Lower lobe of right lung (tissue), 2 donors: ENCODE measurements at regions not wholly inside any gene's neighbourhood (a gene's known extent, or its start where the extent isn't known, plus 50 kb on each side); places are given as distances from the start of the nearest gene placed in this dataset.

ENCODE experiments used
- ATAC-seq, 2 donors: fragments of 200-7000 bp; cut with Tn5 transposase; one replicate each; pipeline ENCODE4 v1.9.1; 2020 to 2022; ENCODE audit warnings: mild to moderate bottlenecking in 2 of 2, moderate library complexity in 2 of 2
- DNase-seq: peaks from one replicate; pipeline ENCODE4 v3.0.0-alpha.2; 2020
- H3K27ac ChIP-seq: fragments of 200-600 bp; one replicate; pipeline ENCODE4 v1.8.0; 2022
- H3K27me3 ChIP-seq: fragments of 200-600 bp; one replicate; pipeline ENCODE4 v1.8.0; 2022; ENCODE audit warnings: low read depth
- H3K36me3 ChIP-seq: fragments of 200-600 bp; one replicate; pipeline ENCODE4 v1.8.0; 2022; ENCODE audit warnings: mild to moderate bottlenecking
- H3K4me1 ChIP-seq: fragments of 200-600 bp; one replicate; pipeline ENCODE4 v1.8.0; 2022
- H3K4me3 ChIP-seq: fragments of 200-600 bp; one replicate; pipeline ENCODE4 v1.8.0; 2022; ENCODE audit warnings: mild to moderate bottlenecking
- H3K9me3 ChIP-seq: fragments of 200-600 bp; one replicate; pipeline ENCODE4 v1.8.0; 2022
- intact Hi-C: fragments of 100-400 bp; cut with DNase I; formaldehyde crosslinking; loops from one replicate; pipeline ENCODE4 v1.11.0; 2022
- TF ChIP-seq, protein P1 (sequence below): fragments of 200-600 bp; IDR thresholded peaks from one replicate; pipeline ENCODE4 v1.8.0; 2022; ENCODE audit warnings: antibody characterized with exemption, mild to moderate bottlenecking
- donor health status: DM: no; HTN: yes; CAD: no; lungs with severe emphysema.

DNA sequence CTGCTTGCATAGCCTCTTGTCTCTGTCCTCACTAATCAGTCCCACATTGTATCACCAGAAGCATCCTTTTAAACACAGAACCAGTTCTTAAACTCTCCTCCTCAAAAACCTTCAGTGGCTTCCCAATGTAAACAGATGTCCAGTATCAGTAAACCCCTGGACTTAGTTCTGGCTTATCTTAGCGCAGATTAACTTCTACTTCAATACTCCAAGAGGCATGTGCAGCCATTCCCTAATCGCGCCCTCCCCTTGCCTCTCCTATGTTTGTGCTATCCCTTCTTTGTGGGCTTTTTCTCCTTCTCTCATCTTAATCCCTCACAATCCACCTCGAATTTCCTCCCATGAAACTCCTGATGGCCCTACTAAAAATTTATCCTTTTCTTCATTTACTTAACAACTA, 193.8 kb downstream of the FBXO8 start:
- no peaks in the 10 kb centered on the region for H3K4me1 ChIP-seq
- no peaks in the 10 kb centered on the region for H3K36me3 ChIP-seq
- no peak for ATAC-seq
- no peak for DNase-seq
- H3K9me3 ChIP-seq: no peaks in the 10 kb centered on the region
- no peaks in the 10 kb centered on the region for H3K27me3 ChIP-seq
- no peak overlapping the region for H3K4me3 ChIP-seq
- TF ChIP-seq, protein P1, sequence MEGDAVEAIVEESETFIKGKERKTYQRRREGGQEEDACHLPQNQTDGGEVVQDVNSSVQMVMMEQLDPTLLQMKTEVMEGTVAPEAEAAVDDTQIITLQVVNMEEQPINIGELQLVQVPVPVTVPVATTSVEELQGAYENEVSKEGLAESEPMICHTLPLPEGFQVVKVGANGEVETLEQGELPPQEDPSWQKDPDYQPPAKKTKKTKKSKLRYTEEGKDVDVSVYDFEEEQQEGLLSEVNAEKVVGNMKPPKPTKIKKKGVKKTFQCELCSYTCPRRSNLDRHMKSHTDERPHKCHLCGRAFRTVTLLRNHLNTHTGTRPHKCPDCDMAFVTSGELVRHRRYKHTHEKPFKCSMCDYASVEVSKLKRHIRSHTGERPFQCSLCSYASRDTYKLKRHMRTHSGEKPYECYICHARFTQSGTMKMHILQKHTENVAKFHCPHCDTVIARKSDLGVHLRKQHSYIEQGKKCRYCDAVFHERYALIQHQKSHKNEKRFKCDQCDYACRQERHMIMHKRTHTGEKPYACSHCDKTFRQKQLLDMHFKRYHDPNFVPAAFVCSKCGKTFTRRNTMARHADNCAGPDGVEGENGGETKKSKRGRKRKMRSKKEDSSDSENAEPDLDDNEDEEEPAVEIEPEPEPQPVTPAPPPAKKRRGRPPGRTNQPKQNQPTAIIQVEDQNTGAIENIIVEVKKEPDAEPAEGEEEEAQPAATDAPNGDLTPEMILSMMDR: no peak
- no peak overlapping the region for H3K27ac ChIP-seq
- intact Hi-C loops: no loop called here

DNA sequence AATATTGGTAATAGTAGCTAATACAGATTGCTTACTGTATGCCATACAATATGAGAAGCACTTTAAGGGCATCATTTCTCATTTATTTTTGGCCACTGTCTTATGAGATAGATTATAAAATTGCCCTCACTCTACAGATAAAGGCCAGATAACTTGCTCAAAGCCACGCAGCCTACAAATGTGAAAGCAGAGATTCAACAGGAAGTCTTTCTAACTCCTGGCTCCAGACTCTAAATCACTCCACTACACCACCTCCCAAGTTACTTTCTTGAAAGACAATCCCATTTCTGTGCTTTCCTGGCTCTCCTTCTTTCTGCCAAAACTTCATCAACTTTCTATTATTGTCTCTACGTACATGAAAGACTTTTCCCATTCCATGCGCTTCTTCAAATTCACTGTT, 194.7 kb downstream of the FBXO8 start:
- no peaks in the 10 kb centered on the region for H3K4me1 ChIP-seq
- ATAC-seq: no peak
- TF ChIP-seq, protein P1: no peak
- no peaks in the 10 kb centered on the region for H3K36me3 ChIP-seq
- DNase-seq: no peak
- H3K27ac ChIP-seq: no peak overlapping the region
- no peaks in the 10 kb centered on the region for H3K27me3 ChIP-seq
- no peak overlapping the region for H3K4me3 ChIP-seq
- no peaks in the 10 kb centered on the region for H3K9me3 ChIP-seq
- intact Hi-C loops: no loop called here

DNA sequence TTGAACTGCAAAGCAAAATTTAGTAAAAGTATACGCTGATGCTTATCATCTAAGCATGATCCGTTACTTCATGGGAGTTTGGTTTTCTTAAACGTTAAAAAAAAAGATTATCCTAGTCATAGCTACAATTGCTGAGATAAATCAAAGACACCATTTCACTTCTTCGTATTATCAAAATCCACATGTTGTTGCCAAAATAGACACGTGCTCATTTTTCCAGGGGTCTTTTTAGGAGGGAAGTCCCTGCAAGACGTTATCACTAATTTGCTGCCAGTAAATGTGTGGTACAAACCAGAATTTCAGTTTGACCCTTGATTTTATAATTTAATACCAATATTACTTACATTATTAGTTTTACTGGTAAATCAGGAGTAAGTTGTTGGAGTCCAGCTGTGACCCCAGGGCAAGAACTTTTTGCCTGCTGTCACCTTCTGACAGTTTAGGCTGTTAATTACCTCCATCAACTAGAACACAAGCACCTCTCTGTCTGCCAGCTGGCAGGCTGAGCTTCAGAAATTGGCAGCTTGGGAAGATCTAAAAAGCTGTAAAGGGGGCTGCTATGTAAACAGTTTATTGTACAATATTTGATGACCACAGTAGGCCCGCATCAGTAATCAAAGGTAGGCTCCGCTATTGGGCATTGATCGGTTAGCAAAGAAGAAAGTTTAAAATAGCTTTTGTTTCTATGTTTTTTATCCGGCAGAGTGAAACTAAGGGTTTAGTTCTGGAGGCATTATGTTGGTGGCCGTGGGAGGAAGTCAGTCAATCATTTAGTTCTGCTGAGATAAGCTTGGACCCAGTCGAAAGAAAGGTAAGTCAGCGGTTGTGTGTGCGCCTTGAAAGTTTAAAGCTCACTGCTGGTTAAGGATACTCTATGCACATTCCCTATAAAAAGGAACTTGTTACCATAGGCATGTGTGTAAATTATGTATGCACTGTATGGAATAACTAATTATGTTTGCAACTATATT, 196.4 kb downstream of the FBXO8 start:
- no peak overlapping the region for H3K4me3 ChIP-seq
- no peaks in the 10 kb centered on the region for H3K4me1 ChIP-seq
- TF ChIP-seq, protein P1: no peak
- H3K36me3 ChIP-seq: no peaks in the 10 kb centered on the region
- no peak for DNase-seq
- no peaks in the 10 kb centered on the region for H3K9me3 ChIP-seq
- H3K27me3 ChIP-seq: no peaks in the 10 kb centered on the region
- intact Hi-C loops: no loop called here
- no peak for ATAC-seq
- no peak overlapping the region for H3K27ac ChIP-seq

DNA sequence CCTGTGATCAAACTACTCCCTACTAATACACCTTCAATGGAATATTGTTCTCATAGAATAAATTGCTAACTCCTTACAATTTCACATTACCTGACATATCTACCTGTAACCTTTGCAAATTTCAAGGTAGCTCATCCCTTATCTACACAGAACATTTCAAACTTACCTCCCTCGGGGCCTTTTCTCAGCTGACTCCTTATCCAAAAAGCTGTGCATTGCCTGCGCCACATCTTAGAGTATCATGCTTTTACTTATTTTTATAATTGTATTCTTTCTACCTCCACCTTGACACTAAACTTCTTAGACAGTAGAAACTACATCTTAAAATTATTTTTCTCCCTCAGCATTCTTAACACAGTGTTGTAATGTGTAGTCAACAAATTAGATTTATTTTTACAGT, 198.5 kb downstream of the FBXO8 start:
- no peaks in the 10 kb centered on the region for H3K4me1 ChIP-seq
- ATAC-seq: no peak
- intact Hi-C loops: no loop called here
- DNase-seq: no peak
- H3K27ac ChIP-seq: no peak overlapping the region
- no peak overlapping the region for H3K4me3 ChIP-seq
- TF ChIP-seq, protein P1: no peak
- no peaks in the 10 kb centered on the region for H3K27me3 ChIP-seq
- H3K9me3 ChIP-seq: no peaks in the 10 kb centered on the region
- H3K36me3 ChIP-seq: no peaks in the 10 kb centered on the region

DNA sequence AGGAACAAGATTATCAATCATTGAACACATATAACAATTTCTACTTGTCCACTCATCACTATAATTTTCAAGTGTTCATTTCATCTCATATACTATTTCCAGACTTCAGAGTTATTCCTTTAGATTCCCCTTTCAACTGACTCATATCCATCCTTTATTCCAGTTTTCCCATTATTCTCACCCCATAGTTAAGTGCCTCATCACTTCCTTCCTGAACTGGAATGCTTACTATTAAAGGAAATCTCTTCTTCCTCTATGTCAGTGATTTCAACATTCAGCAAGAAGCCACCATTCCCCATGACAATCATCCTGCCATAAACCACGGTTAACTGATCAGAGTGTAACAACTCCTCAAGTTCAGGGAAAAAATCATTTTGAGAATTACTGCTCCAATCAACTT, 198.9 kb downstream of the FBXO8 start:
- TF ChIP-seq, protein P1: no peak
- ATAC-seq (no peak), DNase-seq (no peak)
- Histone ChIP-seq H3K9me3 (no peaks in the 10 kb centered on the region), H3K27ac (no peak overlapping the region), H3K27me3 (no peaks in the 10 kb centered on the region), H3K4me1 (no peaks in the 10 kb centered on the region), H3K36me3 (no peaks in the 10 kb centered on the region), H3K4me3 (no peak overlapping the region)
- intact Hi-C loops: no loop called here
